Mammary epithelial cell (primary cell): ENCODE measurements at regions not wholly inside any gene's neighbourhood (a gene's known extent, or its start where the extent isn't known, plus 50 kb on each side); places are given as distances from the start of the nearest gene placed in this dataset.

Experiments used
- CTCF ChIP-seq, 2 donors: IDR thresholded peaks in 1 of 2; conservative IDR thresholded peaks in 1 of 2; 2 replicates each; pipeline ENCODE4 v1.5.1; 2011 to 2012; ENCODE audit warnings: inconsistent platforms in 2 of 2, low read length in 2 of 2, mild to moderate bottlenecking in 2 of 2, control low read depth in 1 of 2, low read depth in 1 of 2; ENCODE audit not compliant: insufficient read depth in 1 of 2; ENCODE audit errors: extremely low read depth in 1 of 2
- EZH2 ChIP-seq: IDR thresholded peaks from 2 replicates; pipeline ENCODE4 v1.6.1; 2012; ENCODE audit warnings: low read length, inconsistent platforms, borderline replicate concordance

DNA sequence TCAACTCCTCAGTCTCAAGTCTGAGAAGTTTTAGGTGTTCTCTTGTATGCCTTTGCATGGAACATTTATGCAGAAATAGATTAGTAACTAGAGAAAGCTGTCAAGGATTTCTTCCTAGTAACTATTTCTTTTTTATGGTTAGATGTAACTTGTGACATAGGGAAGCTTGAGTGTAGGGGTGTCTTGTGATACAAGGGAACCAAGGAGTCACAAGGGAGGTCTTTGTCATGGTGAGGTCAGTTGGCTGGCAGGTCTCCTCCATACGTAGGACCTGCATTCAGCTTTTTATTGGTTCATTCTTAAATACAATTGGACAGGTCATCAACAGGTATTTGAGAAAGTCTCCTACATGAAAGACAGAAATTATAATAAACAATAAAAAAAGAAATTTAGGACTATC lies 394.0 kb upstream of the CCDC196 start:
- TF ChIP-seq CTCF (conservative IDR thresholded peaks at IDR 0.05 in 1 of 2, IDR thresholded peaks at IDR 0.05 in 1 of 2; ENCODE audit: extremely low read depth in 1 of 2, insufficient read depth in 1 of 2, low read depth in 1 of 2, low read length in 2 of 2): no peak
- no peak for TF ChIP-seq EZH2
